ENCODE measurements at regions not wholly inside any gene's neighbourhood (a gene's known extent, or its start where the extent isn't known, plus 50 kb on each side); places are given as distances from the start of the nearest gene placed in this dataset.

DNA sequence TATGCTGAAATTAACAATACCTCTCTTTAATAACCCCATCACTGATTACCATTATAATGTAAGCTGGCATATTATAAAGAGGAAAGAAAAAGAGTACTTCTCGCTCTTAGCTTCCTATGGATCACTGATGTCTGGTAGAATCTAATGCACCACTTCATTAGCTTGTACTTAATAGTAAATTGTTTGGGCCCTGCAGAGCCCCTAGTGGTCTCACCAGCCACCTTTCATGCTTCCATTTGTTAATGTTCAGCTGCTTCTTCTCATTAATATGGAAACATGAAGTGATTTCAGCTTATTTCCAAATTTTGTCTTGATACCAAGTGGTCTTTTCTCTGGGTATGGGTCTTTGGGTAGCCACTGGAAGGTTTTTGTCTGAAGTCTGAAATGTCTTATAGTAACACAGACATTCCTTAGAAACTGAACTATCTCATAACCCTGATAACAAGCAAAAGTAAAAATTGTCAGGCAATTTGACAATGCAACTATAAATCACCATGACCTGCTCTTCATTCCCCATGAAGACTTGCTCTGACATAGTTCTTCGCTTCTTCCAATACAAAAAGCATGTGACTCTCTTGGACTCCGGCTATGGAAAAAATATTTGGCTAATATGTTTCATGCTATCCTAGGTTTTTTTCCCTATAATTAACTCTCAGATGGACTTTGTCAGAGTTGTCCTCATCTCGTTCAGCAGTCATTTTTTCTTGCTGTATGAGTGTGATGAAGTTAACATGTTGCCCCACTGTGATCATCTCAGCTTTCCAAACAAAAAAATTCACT, 395.8 kb upstream of the MARCKS start:
- no peak for ATAC-seq
- no peak for DNase-seq (ENCODE audit: low read depth in 1 of 2, low spot score in 1 of 2)
- Histone ChIP-seq H3K27ac (no peak overlapping the region), H3K4me2 (no peak overlapping the region), H3K4me3 (no peak overlapping the region), H3K4me1 (peaks cover 15% of the 10 kb centered on the region), H3K9me3 (no peaks in the 10 kb centered on the region)
- CTCF ChIA-PET, result interaction anchor here (0.8 to 2.1 kb wide), 2 partner anchors 89 to 398 kb away, joined by 3 to 5 read pairs; no protein-coding TSS in a partner anchor
- POLR2A ChIA-PET, result no interaction called here
- FAIRE-seq, result no peak
- TF ChIP-seq FOSL2 (IDR thresholded peaks at IDR 0.05) (no peak), FOSL2 (CRISPR knock-in tag; IDR thresholded peaks at IDR 0.05) (no peak), ZNF302 (CRISPR knock-in tag; IDR thresholded peaks at IDR 0.05) (no peak), HOXB5 (CRISPR knock-in tag; IDR thresholded peaks at IDR 0.05) (no peak)
- 81% methylated on average over 4 of the region's 4 CpGs for WGBS (ENCODE audit: missing lambda C conversion rate)

DNA sequence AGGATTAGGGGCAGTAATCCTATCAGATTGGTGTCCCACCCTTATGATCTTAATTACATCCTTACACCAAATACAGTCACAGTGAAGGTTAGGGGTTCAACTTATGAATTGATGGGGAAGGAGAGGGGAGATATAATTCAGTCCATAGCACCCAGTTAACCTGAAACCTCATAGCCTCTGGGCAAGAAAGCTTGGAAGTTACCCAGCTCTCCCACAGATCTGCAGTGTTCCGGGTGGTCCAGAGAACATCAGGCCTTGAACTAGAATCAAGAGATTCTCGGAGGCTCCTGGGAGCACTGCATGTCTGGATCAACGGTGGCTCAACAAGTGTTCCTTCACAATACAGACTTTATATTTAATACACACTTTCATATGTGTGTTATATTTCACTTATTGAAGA, 392.6 kb upstream of the MARCKS start:
- no peak for FAIRE-seq
- DNase-seq (ENCODE audit: low read depth in 1 of 2, low spot score in 1 of 2), result no peak
- POLR2A ChIA-PET, result no interaction called here
- ATAC-seq, result no peak; a peak in 1 of 6 replicates
- Histone ChIP-seq H3K4me3 (no peak overlapping the region), H3K4me2 (peak overlapping the region; percentile 50), H3K9me3 (no peaks in the 10 kb centered on the region), H3K4me1 (peaks cover 15% of the 10 kb centered on the region), H3K27ac (peak overlapping the region; percentile 56 to 76)
- WGBS (ENCODE audit: missing lambda C conversion rate), result 39% methylated on average over 3 of the region's 3 CpGs
- TF ChIP-seq KDM5A (IDR thresholded peaks at IDR 0.05), result no peak
- TF ChIP-seq EP300 (IDR thresholded peaks at IDR 0.05), result no peak
- no peak for TF ChIP-seq POLR2AphosphoS2 (conservative IDR thresholded peaks at IDR 0.05; ENCODE audit: low read length)
- TF ChIP-seq MAFK (IDR thresholded peaks at IDR 0.05; ENCODE audit: partially characterized antibody), result no peak
- no peak for TF ChIP-seq HOXA7 (CRISPR knock-in tag; IDR thresholded peaks at IDR 0.05)
- TF ChIP-seq, protein P1, sequence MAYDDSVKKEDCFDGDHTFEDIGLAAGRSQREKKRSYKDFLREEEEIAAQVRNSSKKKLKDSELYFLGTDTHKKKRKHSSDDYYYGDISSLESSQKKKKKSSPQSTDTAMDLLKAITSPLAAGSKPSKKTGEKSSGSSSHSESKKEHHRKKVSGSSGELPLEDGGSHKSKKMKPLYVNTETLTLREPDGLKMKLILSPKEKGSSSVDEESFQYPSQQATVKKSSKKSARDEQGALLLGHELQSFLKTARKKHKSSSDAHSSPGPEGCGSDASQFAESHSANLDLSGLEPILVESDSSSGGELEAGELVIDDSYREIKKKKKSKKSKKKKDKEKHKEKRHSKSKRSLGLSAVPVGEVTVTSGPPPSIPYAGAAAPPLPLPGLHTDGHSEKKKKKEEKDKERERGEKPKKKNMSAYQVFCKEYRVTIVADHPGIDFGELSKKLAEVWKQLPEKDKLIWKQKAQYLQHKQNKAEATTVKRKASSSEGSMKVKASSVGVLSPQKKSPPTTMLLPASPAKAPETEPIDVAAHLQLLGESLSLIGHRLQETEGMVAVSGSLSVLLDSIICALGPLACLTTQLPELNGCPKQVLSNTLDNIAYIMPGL (CRISPR knock-in tag; IDR thresholded peaks at IDR 0.05; ENCODE audit: borderline replicate concordance), result no peak
- TF ChIP-seq, protein P2, sequence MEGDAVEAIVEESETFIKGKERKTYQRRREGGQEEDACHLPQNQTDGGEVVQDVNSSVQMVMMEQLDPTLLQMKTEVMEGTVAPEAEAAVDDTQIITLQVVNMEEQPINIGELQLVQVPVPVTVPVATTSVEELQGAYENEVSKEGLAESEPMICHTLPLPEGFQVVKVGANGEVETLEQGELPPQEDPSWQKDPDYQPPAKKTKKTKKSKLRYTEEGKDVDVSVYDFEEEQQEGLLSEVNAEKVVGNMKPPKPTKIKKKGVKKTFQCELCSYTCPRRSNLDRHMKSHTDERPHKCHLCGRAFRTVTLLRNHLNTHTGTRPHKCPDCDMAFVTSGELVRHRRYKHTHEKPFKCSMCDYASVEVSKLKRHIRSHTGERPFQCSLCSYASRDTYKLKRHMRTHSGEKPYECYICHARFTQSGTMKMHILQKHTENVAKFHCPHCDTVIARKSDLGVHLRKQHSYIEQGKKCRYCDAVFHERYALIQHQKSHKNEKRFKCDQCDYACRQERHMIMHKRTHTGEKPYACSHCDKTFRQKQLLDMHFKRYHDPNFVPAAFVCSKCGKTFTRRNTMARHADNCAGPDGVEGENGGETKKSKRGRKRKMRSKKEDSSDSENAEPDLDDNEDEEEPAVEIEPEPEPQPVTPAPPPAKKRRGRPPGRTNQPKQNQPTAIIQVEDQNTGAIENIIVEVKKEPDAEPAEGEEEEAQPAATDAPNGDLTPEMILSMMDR (IDR thresholded peaks at IDR 0.05), result no peak
- TF ChIP-seq SREBF2 (IDR thresholded peaks at IDR 0.05), result no peak
- no peak for TF ChIP-seq HOXB13 (CRISPR knock-in tag; IDR thresholded peaks at IDR 0.05; ENCODE audit: low read depth)
- TF ChIP-seq FOSB (CRISPR knock-in tag; IDR thresholded peaks at IDR 0.05), result no peak
- no peak for TF ChIP-seq HEYL (CRISPR knock-in tag; IDR thresholded peaks at IDR 0.05)
- CTCF ChIA-PET, result interaction anchor here (1.2 to 1.6 kb wide), 2 partner anchors 394 kb away, joined by 3 to 5 read pairs; no protein-coding TSS in a partner anchor

DNA sequence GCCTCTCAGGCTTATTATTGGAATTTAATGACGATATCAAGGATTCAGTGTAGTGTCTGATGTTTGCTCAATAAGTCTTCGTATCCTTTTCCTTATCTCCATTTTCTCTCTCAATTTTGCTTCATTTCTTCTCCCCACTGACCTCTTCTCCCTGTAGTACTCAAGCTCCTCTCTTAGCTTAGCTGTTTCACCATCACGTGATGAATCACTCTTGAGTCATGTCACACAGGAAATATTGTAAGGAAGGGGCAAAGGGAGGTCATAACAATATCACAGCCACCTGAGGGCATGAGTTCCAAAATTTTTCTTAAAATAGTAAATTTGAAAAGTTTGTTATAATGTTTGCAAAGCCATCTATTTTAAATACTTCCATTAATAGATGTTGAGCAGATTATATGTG, 392.2 kb upstream of the MARCKS start:
- ATAC-seq, result peak; percentile 54 to 75; a peak in 4 of 6 replicates
- peak overlapping the region; percentile 56 to 76 for H3K27ac ChIP-seq
- 11% methylated on average over 3 of the region's 3 CpGs for WGBS (ENCODE audit: missing lambda C conversion rate)
- no peak for FAIRE-seq
- H3K9me3 ChIP-seq, result no peaks in the 10 kb centered on the region
- ChIA-PET POLR2A (no interaction called here), CTCF (interaction anchor here (1.6 kb wide), 1 partner anchor 394 kb away, joined by 5 read pairs; no protein-coding TSS in a partner anchor)
- H3K4me3 ChIP-seq, result no peak overlapping the region
- peak overlapping the region; percentile 50 for H3K4me2 ChIP-seq
- H3K4me1 ChIP-seq, result peaks cover 15% of the 10 kb centered on the region
- peak; percentile 3 to 47 for DNase-seq (ENCODE audit: low read depth in 1 of 2, low spot score in 1 of 2)
- TF ChIP-seq, protein P3, sequence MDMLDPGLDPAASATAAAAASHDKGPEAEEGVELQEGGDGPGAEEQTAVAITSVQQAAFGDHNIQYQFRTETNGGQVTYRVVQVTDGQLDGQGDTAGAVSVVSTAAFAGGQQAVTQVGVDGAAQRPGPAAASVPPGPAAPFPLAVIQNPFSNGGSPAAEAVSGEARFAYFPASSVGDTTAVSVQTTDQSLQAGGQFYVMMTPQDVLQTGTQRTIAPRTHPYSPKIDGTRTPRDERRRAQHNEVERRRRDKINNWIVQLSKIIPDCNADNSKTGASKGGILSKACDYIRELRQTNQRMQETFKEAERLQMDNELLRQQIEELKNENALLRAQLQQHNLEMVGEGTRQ (IDR thresholded peaks at IDR 0.05), result peak; percentile 53; the same call in 1 of the 2 replicates
- no peak for TF ChIP-seq RFX5 (IDR thresholded peaks at IDR 0.05)
- no peak for TF ChIP-seq HOXB13 (CRISPR knock-in tag; IDR thresholded peaks at IDR 0.05; ENCODE audit: low read depth)
- TF ChIP-seq, protein P4, sequence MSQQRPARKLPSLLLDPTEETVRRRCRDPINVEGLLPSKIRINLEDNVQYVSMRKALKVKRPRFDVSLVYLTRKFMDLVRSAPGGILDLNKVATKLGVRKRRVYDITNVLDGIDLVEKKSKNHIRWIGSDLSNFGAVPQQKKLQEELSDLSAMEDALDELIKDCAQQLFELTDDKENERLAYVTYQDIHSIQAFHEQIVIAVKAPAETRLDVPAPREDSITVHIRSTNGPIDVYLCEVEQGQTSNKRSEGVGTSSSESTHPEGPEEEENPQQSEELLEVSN (IDR thresholded peaks at IDR 0.05; ENCODE audit: borderline replicate concordance, low read depth), result no peak
- TF ChIP-seq CEBPB (IDR thresholded peaks at IDR 0.05), result peak; percentile 14 to 69; a peak in 2 of 4 replicates
- TF ChIP-seq ESRRA (IDR thresholded peaks at IDR 0.05; ENCODE audit: borderline replicate concordance, low read length), result no peak
- no peak for TF ChIP-seq NPAS2 (CRISPR knock-in tag; IDR thresholded peaks at IDR 0.05; ENCODE audit: borderline replicate concordance)
- peak; percentile 70 for TF ChIP-seq FOSL2 (IDR thresholded peaks at IDR 0.05)
- peak; percentile 76 for TF ChIP-seq FOSL2 (CRISPR knock-in tag; IDR thresholded peaks at IDR 0.05)
- no peak for TF ChIP-seq ZFP36 (IDR thresholded peaks at IDR 0.05; ENCODE audit: borderline replicate concordance, partially characterized antibody)
- peak; percentile 44; the same call in 1 of the 2 replicates for TF ChIP-seq JUNB (IDR thresholded peaks at IDR 0.05)
- no peak for TF ChIP-seq POLR2A (IDR thresholded peaks at IDR 0.05; ENCODE audit: low read length)
- TF ChIP-seq ZC3H11A (IDR thresholded peaks at IDR 0.05), result no peak
- TF ChIP-seq, protein P2 (IDR thresholded peaks at IDR 0.05), result no peak

Measured in A549 (cell line).